ENCODE measurements at regions not wholly inside any gene's neighbourhood (a gene's known extent, or its start where the extent isn't known, plus 50 kb on each side); places are given as distances from the start of the nearest gene placed in this dataset.

DNA sequence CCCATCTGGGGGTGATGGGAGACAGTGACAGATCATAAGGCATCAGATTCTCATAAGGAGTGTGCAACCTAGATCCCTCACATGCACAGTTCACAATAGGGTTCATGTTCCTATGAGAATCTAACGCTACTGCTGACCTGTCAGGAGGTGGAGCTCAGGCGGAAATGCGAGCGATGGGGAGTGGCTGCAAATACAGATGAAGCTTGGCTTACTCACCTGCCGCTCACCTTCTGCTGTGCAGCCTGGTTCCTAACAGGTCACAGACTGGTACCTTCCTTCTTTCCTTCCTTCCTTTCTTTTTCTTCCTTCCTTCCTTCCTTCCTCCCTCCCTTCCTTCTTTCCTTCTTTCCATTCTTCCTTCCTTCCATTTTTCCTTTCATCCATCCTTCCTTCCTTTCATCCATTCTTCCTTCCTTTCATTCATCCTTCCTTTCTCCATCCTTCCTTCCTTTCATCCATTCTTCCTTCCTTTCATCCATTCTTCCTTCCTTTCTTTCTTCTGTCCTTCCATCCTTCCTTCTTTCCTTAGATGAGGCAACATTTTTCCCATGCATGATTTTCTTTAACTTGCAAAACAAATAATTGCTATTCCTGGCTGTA, 370.0 kb upstream of the AUTS2 start:
- TF ChIP-seq, protein P1, sequence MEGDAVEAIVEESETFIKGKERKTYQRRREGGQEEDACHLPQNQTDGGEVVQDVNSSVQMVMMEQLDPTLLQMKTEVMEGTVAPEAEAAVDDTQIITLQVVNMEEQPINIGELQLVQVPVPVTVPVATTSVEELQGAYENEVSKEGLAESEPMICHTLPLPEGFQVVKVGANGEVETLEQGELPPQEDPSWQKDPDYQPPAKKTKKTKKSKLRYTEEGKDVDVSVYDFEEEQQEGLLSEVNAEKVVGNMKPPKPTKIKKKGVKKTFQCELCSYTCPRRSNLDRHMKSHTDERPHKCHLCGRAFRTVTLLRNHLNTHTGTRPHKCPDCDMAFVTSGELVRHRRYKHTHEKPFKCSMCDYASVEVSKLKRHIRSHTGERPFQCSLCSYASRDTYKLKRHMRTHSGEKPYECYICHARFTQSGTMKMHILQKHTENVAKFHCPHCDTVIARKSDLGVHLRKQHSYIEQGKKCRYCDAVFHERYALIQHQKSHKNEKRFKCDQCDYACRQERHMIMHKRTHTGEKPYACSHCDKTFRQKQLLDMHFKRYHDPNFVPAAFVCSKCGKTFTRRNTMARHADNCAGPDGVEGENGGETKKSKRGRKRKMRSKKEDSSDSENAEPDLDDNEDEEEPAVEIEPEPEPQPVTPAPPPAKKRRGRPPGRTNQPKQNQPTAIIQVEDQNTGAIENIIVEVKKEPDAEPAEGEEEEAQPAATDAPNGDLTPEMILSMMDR (IDR thresholded peaks at IDR 0.05) = no peak
- no peak for TF ChIP-seq POLR2A (IDR thresholded peaks at IDR 0.05)
